GM19324 (cell line): ENCODE measurements at regions not wholly inside any gene's neighbourhood (a gene's known extent, or its start where the extent isn't known, plus 50 kb on each side); places are given as distances from the start of the nearest gene placed in this dataset.

Experiments
- ATAC-seq: cut with Tn5 transposase; IDR thresholded peaks from one replicate; pipeline ENCODE4 v1.9.1; 2021; ENCODE audit warnings: mild to moderate bottlenecking, moderate library complexity; ENCODE audit not compliant: unreplicated experiment, low FRiP score

DNA sequence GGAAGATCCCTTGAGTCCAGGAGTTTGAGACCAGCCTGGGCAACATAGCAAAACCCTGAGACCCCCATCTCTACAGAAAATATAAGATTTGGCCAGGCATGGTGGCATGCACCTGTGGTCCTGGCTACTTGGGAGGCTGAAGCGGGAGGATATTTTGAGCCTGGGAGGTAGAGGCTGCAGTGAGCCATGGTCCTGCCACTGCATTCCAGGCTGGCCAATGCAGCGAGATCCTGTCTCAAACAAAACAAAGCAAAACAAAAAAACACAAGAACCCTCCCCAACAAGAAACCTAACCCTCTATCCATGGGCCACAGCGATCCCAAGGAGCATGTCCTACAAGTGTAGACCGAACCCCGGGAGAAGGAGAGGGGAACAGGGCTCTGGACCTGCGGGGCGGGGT, 133.3 kb downstream of the MGAT5B start:
- ATAC-seq = no peak

DNA sequence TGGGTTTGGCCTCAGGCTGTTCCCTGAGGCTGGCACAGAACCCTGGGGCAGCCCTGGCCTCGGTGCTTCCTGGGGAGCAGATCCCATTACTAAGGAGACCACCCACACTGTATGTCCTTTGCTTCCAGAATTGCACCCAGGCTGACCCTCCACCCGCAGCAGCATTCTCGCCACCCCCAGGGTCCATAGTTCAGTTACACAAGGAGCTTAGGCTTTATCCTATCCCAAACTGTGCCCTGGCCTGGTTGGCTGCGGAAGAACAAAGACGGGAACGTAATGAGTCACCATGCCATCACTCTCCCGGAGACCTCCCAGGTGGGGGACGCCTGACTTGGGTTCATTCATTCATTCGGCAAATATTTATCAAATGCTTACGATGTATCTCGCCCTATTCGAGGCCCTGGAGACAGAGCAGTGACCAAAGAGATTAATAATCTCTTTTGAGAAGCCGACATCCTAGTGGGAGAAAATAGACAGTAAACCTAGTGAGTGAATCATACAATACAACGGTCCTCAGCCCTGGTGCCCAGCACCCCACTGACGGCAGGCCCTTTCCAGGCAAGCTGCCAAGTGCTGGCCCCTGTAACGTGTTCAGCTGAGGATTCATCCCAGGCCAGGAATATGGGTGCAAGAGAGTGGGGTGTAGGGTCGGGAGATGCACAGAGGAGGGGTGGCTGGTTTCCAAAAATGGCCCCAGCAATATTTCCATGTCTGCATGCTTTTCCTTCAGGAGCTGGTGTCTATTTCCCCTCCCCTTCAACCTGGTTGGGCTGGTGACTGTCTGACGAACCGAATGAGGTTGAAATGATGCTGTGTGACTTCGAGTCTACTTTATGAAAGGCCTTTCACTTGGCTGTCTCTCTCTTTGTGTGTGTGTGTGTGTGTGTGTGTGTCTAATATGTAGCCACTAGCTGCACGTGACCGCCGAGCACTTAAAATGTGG, 134.2 kb downstream of the MGAT5B start:
- ATAC-seq = no peak

DNA sequence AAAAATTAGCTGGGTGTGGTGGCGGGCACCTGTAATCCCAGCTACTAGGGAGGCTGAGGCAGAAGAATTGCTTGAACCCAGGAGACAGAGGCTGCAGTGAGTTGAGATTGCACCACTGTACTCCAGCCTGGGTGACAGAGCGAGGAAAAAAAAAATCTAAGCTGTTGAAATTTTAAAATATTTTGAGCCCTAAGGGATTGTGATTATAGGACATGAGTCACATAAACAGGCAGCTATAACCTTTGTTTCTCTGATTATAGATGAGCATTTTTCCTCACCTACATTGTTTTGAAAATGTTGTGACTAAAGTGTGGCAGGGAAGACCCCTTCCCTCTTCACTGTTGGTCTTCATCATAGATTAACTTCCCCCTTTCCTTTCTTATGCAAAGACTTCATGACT, 135.5 kb downstream of the MGAT5B start:
- no peak for ATAC-seq

DNA sequence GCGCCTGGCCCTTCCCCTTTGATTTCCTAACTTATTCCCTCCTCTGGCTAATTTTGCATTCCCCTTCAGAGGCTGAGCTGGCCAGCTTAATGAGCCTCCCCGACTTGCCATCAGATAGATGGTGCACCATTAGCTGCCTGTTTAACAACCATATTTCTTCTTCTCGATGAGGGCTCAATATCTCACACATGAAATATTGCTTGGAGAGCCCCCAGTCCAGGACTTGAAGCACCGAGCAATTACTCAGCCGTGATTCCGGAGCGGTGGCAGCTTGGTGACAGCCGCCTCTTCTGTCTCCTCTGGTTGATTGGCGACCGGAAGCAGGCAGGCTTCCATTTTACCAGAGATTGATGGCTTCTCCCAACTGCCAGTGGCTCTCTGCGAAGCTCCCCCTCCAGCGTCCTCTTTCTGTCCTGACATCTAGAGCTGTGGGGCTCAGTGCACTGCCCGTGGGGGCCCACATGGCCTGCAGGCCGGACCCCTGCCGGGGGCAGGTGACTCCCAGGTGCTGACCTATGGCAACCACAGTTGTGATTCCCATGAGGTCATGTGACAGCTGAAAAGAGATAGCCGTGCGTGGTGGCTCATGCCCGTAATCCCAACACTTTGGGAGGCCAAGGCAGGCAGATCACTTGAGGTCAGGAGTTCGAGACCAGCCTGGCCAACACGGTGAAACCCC, 133.7 kb upstream of the SEC14L1 start:
- no peak for ATAC-seq

DNA sequence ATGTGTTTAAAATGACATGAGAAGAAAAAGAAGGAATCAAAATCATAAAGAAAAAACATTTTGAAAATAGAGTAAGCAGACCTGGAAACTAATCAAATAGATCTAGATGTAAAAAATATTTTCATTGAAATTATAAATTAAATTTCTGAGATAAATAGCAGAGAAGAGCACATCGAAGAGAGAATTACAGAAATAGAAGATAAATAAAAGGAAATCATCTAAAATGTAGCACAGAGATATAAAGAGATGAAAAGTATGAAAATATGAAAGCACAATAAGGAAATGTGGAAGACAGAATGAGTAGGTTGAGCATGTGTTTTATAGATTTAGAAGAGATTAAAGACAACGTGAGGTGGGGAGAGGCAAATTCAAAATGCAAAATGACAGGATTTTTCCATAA, 130.9 kb upstream of the SEC14L1 start:
- no peak for ATAC-seq

DNA sequence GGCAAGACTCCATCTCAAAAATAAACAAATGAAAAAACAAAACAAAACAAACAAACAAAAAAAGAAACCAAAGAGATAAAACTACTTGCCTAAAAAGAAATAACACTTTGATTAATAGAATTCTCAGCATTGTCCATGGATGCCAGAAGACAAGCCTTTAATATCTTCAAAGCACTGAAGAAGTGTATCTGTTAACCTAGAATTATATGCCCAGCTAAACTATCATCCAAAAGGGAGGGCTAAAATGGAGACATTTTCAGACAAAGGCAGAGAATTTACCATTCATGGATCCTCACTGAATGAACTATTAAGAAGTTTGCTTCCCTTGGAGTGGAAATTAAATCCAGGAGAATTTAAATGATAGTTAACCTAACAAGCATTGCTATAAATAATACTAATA, 130.1 kb upstream of the SEC14L1 start:
- no peak for ATAC-seq

DNA sequence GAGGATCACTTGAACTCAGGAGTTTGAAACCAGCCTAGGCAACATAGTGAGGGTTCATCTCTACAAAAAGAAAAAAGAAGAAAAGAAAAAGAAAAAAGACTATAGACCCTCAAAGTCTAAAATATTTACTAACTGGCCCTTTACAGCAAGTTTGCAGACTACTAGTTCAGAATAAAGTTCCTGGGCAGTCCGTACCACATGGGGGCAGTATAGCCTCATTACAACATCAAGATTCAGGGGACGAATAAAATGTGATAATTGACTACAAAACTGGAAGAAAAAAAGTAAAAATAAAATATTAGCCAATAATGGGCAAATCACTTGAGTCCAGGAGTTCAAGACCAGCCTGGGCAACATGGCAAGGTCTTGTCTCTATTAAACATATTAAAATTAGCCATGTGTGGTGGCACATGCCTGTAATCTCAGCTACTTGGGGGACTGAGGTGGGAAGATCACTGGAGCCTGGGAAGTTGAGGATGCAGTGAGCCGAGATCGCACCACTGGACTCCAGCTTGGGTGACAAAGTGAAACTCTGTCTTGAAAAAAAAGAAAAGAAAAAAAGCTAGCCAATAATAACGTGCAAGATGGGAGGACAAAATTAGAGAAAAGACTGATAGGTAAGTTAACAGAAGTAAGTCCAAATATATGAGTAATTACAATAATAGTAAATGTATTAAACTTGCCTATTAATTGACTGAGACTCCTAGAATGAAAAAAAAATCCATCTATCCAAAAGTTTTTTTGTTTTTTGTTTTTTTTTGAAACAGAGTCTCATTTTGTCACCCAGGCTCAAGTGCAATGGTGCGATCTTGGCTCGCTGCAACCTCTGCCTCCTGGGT, 129.4 kb upstream of the SEC14L1 start:
- no peak for ATAC-seq

DNA sequence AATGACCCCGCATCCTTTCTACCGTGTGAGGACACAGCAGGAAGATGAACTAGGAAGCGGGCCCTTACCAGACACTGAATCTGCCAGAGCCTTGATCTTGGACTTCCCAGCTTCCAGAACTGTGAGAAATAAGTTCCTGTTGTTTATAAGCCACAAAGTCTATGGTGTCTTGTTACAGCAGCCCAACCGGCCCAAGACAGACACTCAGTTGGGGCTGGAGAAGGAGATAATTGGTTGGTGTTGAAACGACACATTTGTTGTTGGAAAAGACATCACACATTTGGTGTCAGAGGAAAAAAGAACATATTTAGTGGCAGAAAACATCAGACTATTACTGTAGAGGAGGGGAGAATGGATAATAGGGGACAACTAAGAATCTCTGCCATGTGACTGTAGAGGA, 122.3 kb upstream of the SEC14L1 start:
- ATAC-seq = no peak

DNA sequence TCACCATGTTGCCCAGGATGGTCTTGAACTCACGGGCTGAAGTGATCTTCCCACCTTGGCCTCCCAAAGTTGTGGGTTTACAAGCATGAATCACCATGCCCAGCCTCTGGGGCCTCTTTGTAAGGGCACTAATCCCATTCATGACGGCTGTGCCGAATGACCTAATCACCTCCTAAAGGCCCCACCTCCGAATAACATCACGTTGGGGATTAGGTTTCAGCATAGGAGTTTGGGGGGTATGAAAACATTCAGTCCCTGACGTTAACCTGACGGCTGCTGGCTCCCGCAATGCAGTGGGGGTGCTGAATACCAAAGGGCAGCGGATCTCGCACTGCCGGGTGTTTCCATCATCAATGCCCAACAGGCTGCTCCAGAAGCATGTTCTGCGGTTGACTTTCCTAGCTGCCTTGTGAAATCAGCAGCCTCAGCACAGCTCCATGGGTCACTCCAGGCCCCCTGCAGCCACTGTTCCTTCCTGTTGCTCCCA, 120.8 kb upstream of the SEC14L1 start:
- ATAC-seq = no peak

DNA sequence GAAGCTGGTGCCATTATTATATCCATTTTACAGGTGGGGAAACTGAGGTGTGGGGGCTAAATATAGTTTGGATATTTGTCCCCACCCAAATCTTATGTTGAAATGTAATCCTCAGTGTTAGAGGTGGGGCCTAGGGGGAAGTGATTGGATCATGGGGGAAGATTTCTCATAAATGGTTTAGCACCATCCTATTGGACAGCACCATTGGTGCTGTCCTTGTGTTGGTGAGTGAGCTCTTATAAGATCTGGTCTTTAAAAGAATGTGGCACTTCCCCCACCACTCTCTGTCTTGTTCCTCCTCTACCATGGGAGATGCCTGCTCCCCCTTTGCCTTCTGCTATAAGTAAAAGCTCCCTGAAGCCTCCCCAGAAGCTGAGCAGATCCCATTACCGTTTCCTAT, 119.8 kb upstream of the SEC14L1 start:
- ATAC-seq = no peak

DNA sequence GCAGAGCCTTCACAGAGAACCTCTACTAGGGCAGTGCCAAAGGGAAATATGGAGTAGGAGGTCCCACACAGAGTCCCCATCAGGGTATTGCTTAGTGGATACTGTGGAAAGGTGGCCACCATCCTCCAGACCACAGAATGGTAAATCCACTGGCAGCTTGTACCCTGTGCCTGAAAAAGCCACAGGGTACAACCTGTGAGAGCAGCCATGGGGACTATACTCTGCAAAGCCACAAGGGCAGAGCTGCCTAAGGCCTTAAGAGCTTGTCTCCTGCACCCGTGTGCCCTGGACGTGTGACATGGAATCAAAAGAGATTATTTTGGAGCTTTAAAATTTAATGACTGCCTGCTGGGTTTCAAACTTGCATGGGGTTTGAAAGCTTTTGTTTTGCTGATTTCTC, 118.0 kb upstream of the SEC14L1 start:
- no peak for ATAC-seq

DNA sequence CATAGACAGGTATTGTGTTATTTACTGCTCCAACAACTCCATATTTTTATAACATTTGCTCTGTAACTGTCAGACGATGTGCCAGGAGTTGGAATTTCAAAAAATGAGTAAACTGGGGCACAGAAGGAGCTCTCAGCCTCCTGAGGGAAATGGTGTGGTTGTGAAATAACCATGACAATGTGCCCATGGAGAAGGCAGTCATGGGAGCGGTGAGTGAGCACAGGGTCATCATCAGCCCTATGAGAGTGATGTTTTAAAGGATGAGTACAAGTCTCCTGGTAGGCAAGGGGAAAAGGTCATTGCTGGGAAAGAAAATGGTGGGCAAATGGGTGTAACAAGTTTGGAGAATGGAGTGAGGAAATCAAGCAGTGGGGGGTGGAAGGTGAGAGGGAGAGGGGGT, 115.0 kb upstream of the SEC14L1 start:
- ATAC-seq = no peak

DNA sequence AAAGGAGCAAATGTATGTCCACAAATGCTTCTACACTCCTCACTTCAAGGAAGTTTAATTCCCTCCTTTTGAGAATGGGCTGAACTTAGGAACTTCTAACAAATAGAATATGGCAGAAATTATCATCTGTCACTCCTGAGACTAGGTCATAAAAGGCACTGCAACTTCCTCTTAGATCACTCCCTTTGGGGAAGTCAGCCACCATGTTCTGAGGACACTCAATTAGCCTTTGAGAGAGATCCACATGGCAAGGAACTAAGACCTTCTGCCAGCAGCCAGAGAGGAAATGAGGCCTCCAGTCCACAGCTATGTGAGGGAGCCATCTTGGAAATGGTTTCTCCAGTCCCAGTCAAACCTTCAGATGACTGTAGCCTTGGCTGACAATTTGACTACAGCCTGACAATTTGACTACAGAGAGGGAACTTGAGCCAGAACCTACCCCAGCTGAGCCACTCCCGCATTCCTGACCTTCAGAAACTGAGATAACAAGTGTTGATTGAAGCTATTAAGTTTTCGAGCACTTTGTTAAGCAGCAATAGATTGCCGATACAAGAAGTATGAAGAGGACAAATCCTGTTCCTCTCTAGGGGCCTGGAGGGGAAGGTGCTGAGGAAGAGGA, 113.4 kb upstream of the SEC14L1 start:
- no peak for ATAC-seq

DNA sequence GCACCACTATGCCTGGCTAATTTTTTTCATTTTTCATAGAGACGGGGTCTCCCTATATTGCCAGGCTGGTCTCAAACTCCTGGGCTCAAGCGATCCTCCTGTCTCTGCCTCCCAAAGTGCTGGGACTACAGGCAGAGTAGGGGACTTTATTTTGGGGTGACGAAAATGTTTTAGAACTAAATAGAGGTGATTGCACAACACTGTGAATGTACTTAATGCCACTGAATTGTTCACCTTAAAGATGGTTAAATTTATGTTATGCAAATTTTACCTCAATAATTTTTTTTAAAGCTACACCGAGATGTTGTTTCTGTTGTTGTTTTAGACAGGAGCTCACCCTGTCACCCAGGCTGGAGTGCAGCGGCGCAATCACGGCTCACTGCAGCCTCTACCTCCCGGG, 111.9 kb upstream of the SEC14L1 start:
- ATAC-seq = no peak

DNA sequence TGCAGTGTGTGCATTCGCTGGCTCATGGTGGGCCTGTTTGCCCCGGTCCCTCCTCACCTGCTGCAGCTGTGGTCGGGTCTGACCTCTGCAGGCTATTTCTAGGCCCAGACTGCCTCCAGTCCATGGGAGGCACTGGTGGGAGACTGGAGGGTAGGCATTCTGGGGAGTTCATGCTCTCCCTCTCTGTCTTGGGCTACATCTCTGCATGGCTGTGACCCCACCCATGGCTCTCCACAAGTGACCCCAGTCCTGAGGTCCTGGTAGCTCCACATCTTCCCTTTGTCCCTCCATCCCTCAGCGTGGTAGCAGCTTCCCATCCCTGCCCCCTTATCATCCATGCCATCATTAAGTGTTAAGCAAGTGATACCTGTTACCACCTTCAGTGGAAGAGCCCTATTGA, 107.8 kb upstream of the SEC14L1 start:
- no peak for ATAC-seq

DNA sequence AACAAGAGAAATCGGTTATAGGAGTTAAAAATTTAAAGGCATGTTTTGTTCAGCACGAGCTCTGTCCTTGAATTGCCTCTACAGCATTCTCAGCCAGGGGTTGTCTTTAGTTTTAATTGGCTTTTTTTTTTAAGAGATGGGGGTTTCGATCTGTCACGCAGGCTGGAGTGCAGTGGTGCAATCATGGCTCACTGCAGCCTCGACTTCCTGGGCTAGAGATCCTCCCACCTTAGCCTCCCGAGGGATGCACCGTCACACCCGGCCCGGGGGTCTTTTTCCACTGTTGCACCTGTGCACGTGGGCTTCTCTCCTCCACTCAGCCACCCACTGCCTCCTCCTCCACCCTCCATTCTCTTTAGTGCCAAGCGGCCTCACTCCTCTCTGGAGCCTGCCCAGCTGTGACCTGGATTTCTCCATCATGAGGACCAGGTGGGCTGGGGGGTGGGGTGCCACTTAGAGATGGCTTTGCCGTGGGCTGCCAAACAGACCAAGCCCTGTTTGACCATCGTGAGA, 106.8 kb upstream of the SEC14L1 start:
- no peak for ATAC-seq

DNA sequence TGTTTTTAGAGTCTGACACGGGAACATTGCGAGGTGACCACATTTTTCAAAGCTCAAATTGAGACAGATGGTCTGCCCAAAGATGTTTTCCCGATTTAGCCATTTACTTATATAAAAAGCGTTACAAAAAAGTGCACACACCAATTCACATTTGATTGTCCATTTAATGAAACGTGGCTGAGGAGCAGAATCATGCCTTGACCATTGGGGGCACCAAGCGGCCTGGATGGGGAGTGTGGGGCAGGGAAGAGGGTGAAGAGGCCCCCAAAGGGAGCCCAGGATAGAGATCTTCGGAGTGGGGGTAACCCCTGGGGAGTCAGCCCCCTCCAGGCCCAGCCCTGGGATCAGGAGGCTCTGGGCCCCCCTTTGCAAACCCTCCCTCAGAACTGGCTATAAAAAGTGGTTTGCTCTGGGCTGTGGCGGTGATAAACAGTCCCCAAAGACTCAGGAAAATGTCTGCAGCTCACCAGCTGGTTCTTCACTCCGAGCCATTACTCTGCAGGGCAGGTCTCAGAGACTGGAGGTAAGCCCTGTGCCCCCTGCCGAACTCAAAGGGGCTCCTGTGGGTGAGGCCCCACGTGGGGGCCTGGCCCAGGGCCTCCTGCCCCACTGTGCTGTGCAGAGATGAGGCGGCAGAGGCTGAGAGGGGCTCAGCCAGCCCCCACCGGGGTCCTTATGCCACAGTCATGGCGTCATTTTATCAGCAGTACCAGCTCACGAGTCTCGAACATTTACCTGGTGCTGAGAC, 105.9 kb upstream of the SEC14L1 start:
- no peak for ATAC-seq

DNA sequence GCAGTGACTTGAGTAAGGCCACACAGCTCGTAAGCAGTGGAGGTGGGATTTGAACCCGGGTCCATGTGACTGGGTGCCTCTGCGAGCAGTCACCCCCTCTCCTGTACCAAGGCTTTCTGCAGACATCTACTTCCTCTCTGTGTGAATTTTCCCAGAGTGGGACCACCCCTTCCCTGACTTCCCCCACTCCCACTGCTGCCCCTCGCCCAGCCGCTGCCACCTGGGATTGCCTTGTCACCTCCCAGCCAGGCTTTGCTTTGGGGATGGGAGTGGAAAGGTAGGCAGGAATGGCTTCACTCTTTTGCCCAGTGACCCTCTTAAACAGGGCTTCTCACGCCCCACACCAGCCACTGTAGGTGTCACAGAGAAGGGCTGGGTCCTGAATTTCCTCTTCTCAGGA, 105.2 kb upstream of the SEC14L1 start:
- ATAC-seq = no peak

DNA sequence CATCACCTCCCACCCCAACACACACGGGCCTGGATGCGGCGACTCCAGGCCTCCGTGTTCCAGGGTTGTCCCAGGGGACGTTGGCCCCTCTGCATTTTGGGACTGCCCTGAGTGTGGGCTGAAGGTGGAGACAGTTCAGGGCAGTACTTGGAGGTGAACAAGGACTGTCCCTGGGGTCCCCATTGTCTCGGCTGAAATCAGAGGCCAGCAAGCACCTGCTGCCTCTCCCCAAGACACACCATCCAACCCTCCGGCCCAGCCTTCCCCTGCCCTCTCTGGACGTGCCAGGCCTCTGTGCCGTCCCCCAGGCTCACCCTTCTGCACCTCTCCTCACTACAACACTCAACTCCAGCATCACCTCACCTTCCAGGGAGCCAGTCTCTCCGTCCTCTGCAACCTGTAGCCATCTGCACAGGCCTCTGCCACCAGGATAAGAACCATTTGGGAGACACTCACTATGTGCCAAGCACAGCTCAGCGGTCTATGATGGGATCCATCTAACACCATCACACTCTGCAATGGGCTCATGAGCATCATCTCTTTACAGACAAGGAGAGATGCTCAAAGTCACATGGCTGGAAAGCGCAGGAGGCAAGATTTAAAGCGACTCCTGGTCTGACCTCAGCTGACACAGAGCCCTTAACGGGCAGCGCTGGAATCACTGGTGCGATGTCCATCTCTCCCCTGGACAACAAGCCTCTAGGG, 104.5 kb upstream of the SEC14L1 start:
- ATAC-seq = no peak
